ENCODE measurements at regions not wholly inside any gene's neighbourhood (a gene's known extent, or its start where the extent isn't known, plus 50 kb on each side); places are given as distances from the start of the nearest gene placed in this dataset.

GRCh38 chr7:135831455-135832195 is 83.0 kb upstream of the FAM180A start:
- in situ Hi-C loops (cut with MboI; ENCODE audit: low sequenced_read_pairs), result no loop called here

GRCh38 chr7:135828604-135829003 is 80.0 kb upstream of the FAM180A start:
- in situ Hi-C loops (cut with MboI; ENCODE audit: low sequenced_read_pairs), result no loop called here

GRCh38 chr7:135827391-135827790 is 78.8 kb upstream of the FAM180A start:
- in situ Hi-C loops (cut with MboI; ENCODE audit: low sequenced_read_pairs), result no loop called here

- in situ Hi-C loops (cut with MboI; ENCODE audit: low sequenced_read_pairs), result no loop called here
Observed at GRCh38 chr7:135825406-135825805, 76.8 kb upstream of the FAM180A start.

GRCh38 chr7:135822376-135822775 is 73.8 kb upstream of the FAM180A start:
- in situ Hi-C loops (cut with MboI; ENCODE audit: low sequenced_read_pairs), result no loop called here

- in situ Hi-C loops (cut with MboI; ENCODE audit: low sequenced_read_pairs), result no loop called here
Observed at GRCh38 chr7:135817583-135817982, 69.0 kb upstream of the FAM180A start.

- in situ Hi-C loops (cut with MboI; ENCODE audit: low sequenced_read_pairs), result no loop called here
Observed at GRCh38 chr7:135815033-135815432, 66.4 kb upstream of the FAM180A start.

- in situ Hi-C loops (cut with MboI; ENCODE audit: low sequenced_read_pairs), result no loop called here
Observed at GRCh38 chr7:135812148-135812547, 63.5 kb upstream of the FAM180A start.

- in situ Hi-C loops (cut with MboI; ENCODE audit: low sequenced_read_pairs), result no loop called here
Observed at GRCh38 chr7:135811506-135811905, 62.9 kb upstream of the FAM180A start.

- in situ Hi-C loops (cut with MboI; ENCODE audit: low sequenced_read_pairs), result loop anchor here (10.0 kb wide), 1 partner anchor 197 kb away; no protein-coding TSS in a partner anchor
Observed at GRCh38 chr7:135808206-135808605, 59.6 kb upstream of the FAM180A start.

- in situ Hi-C loops (cut with MboI; ENCODE audit: low sequenced_read_pairs), result loop anchor here (10.0 kb wide), 1 partner anchor 202 kb away; no protein-coding TSS in a partner anchor
Observed at GRCh38 chr7:135803143-135803542, 54.5 kb upstream of the FAM180A start.

GRCh38 chr7:135802697-135803096 is 54.1 kb upstream of the FAM180A start:
- in situ Hi-C loops (cut with MboI; ENCODE audit: low sequenced_read_pairs), result loop anchor here (10.0 kb wide), 1 partner anchor 202 kb away; no protein-coding TSS in a partner anchor

GRCh38 chr7:135801877-135802276 is 53.3 kb upstream of the FAM180A start:
- in situ Hi-C loops (cut with MboI; ENCODE audit: low sequenced_read_pairs), result loop anchor here (10.0 kb wide), 1 partner anchor 203 kb away; no protein-coding TSS in a partner anchor

- in situ Hi-C loops (cut with MboI; ENCODE audit: low sequenced_read_pairs), result loop anchor here (10.0 kb wide), 1 partner anchor 204 kb away; no protein-coding TSS in a partner anchor
Observed at GRCh38 chr7:135801045-135801693, 52.6 kb upstream of the FAM180A start.

- in situ Hi-C loops (cut with MboI; ENCODE audit: low sequenced_read_pairs), result loop anchor here (10.0 kb wide), 1 partner anchor 204 kb away; no protein-coding TSS in a partner anchor
Observed at GRCh38 chr7:135800560-135800959, 51.9 kb upstream of the FAM180A start.

GRCh38 chr7:135799881-135800280 is 51.3 kb upstream of the FAM180A start:
- in situ Hi-C loops (cut with MboI; ENCODE audit: low sequenced_read_pairs), result loop anchor here (10.0 kb wide), 1 partner anchor 205 kb away; no protein-coding TSS in a partner anchor
